DOHH2 (cell line): ENCODE measurements at regions not wholly inside any gene's neighbourhood (a gene's known extent, or its start where the extent isn't known, plus 50 kb on each side); places are given as distances from the start of the nearest gene placed in this dataset.

Experiments
- H3F3A ChIP-seq: fragments of 200-600 bp; sonication (generic), shearing (Covaris generic); 2 replicates; pipeline ENCODE4 v1.6.0; 2016; ENCODE audit warnings: antibody characterized with exemption, mild to moderate bottlenecking; ENCODE audit not compliant: control insufficient read depth, insufficient read depth
- H3K27ac ChIP-seq: fragments of 200-600 bp; sonication (generic); 2 replicates; pipeline ENCODE4 v1.5.1; 2014; ENCODE audit warnings: low read depth, mild to moderate bottlenecking, low read length, moderate library complexity
- H3K27me3 ChIP-seq: fragments of 200-600 bp; sonication (generic); 2 replicates; pipeline ENCODE4 v1.6.1; 2014; ENCODE audit warnings: mild to moderate bottlenecking, low read length, mixed read lengths; ENCODE audit not compliant: control insufficient read depth
- H3K36me3 ChIP-seq: fragments of 200-600 bp; sonication (generic); 2 replicates; pipeline ENCODE4 v1.6.1; 2014; ENCODE audit warnings: mild to moderate bottlenecking, low read length, moderate library complexity, mixed read lengths; ENCODE audit not compliant: control insufficient read depth
- H3K4me1 ChIP-seq: fragments of 200-600 bp; sonication (generic); 2 replicates; pipeline ENCODE4 v1.6.1; 2014; ENCODE audit warnings: mild to moderate bottlenecking, low read length, mixed read lengths; ENCODE audit not compliant: control insufficient read depth
- H3K4me2 ChIP-seq: fragments of 200-600 bp; sonication (generic); 2 replicates; pipeline ENCODE4 v1.6.0; 2014; ENCODE audit warnings: mild to moderate bottlenecking, low read length, moderate library complexity
- H3K4me3 ChIP-seq: fragments of 200-600 bp; sonication (generic); 2 replicates; pipeline ENCODE4 v1.5.1; 2014; ENCODE audit warnings: mild to moderate bottlenecking, low read length, mixed read lengths
- H3K79me2 ChIP-seq: fragments of 200-600 bp; sonication (generic); 2 replicates; pipeline ENCODE4 v1.6.1; 2014; ENCODE audit warnings: mild to moderate bottlenecking, low read length, mixed read lengths; ENCODE audit not compliant: control insufficient read depth
- H3K9me2 ChIP-seq: fragments of 200-600 bp; sonication (generic); replicated peaks from 2 replicates; pipeline ENCODE4 v1.6.1; 2014; ENCODE audit warnings: mild to moderate bottlenecking, low read length, mixed read lengths; ENCODE audit not compliant: control insufficient read depth
- H3K9me3 ChIP-seq: fragments of 200-600 bp; sonication (generic); 2 replicates; pipeline ENCODE4 v1.6.1; 2014; ENCODE audit warnings: antibody characterized with exemption, low read length, mixed read lengths; ENCODE audit not compliant: control insufficient read depth, insufficient read depth
- H4K20me1 ChIP-seq: fragments of 200-600 bp; sonication (generic); 2 replicates; pipeline ENCODE4 v1.6.0; 2014; ENCODE audit warnings: low read depth, mild to moderate bottlenecking, antibody characterized with exemption, low read length, moderate library complexity; ENCODE audit not compliant: control insufficient read depth, insufficient read depth
- CTCF ChIP-seq: fragments of 200-600 bp; sonication (generic); IDR thresholded peaks from one replicate; pipeline ENCODE4 v1.5.1; 2014; ENCODE audit warnings: antibody characterized with exemption, mild to moderate bottlenecking, low read depth, low read length; ENCODE audit not compliant: poor library complexity, severe bottlenecking
- EZH2phosphoT487 ChIP-seq: fragments of 200-600 bp; sonication (generic); IDR thresholded peaks from 2 replicates; pipeline ENCODE4 v1.6.1; 2017; ENCODE audit warnings: borderline replicate concordance, mild to moderate bottlenecking, antibody characterized with exemption, low read length, moderate library complexity, mixed read lengths

- Histone ChIP-seq H3F3A (no peaks in the 10 kb centered on the region), H3K27me3 (no peaks in the 10 kb centered on the region), H3K4me3 (no peak overlapping the region), H3K9me3 (no peaks in the 10 kb centered on the region), H3K36me3 (no peaks in the 10 kb centered on the region), H3K79me2 (no peaks in the 10 kb centered on the region), H4K20me1 (no peaks in the 10 kb centered on the region), H3K4me1 (no peaks in the 10 kb centered on the region), H3K4me2 (no peak overlapping the region), H3K27ac (no peak overlapping the region), H3K9me2 (no peaks in the 10 kb centered on the region)
- no peak for TF ChIP-seq CTCF
- TF ChIP-seq EZH2phosphoT487: no peak
Measured at GRCh38 chr9:2934883-2935282, 91.0 kb upstream of the PUM3 start.

GRCh38 chr9:2934241-2934650 lies 90.4 kb upstream of the PUM3 start:
- no peaks in the 10 kb centered on the region for H3K27me3 ChIP-seq
- no peaks in the 10 kb centered on the region for H3K4me1 ChIP-seq
- H4K20me1 ChIP-seq: no peaks in the 10 kb centered on the region
- H3K4me2 ChIP-seq: no peak overlapping the region
- H3K9me3 ChIP-seq: no peaks in the 10 kb centered on the region
- no peak overlapping the region for H3K4me3 ChIP-seq
- H3K79me2 ChIP-seq: no peaks in the 10 kb centered on the region
- TF ChIP-seq CTCF: no peak
- TF ChIP-seq EZH2phosphoT487: no peak
- H3K36me3 ChIP-seq: no peaks in the 10 kb centered on the region
- H3F3A ChIP-seq: no peaks in the 10 kb centered on the region
- H3K27ac ChIP-seq: no peak overlapping the region
- H3K9me2 ChIP-seq: no peaks in the 10 kb centered on the region

- Histone ChIP-seq H3F3A (no peaks in the 10 kb centered on the region), H3K36me3 (no peaks in the 10 kb centered on the region), H3K4me1 (no peaks in the 10 kb centered on the region), H4K20me1 (no peaks in the 10 kb centered on the region), H3K4me2 (no peak overlapping the region), H3K27me3 (no peaks in the 10 kb centered on the region), H3K9me2 (no peaks in the 10 kb centered on the region), H3K27ac (no peak overlapping the region), H3K9me3 (no peaks in the 10 kb centered on the region), H3K79me2 (no peaks in the 10 kb centered on the region), H3K4me3 (no peak overlapping the region)
- TF ChIP-seq EZH2phosphoT487: no peak
- no peak for TF ChIP-seq CTCF
Measured at GRCh38 chr9:2933165-2934095, 89.5 kb upstream of the PUM3 start.
